K562 (cell line): ENCODE measurements at regions not wholly inside any gene's neighbourhood (a gene's known extent, or its start where the extent isn't known, plus 50 kb on each side); places are given as distances from the start of the nearest gene placed in this dataset.

Experiments
- ATAC-seq: fragments of 200-7000 bp; cut with Tn5 transposase; 3 replicates; pipeline ENCODE4 v1.9.1; 2020; ENCODE audit warnings: moderate library complexity
- BruUV-seq: library from RNA; stranded (reverse); fragments of 400-500 nt; replicated peaks from 2 replicates; lab custom pipeline; 2021; lab: Mats Ljungman, UMichigan
- CTCF ChIA-PET: fragments of 300-600 bp; formaldehyde crosslinking; extraction: SDS; loops from one replicate; lab custom pipeline; 2021; ENCODE audit warnings: low intra/inter-chr PET ratio; lab: Yijun Ruan, JAX
- POLR2A ChIA-PET: fragments of 300-600, 350-650 bp; sonication (Branson Sonifier 250); formaldehyde crosslinking; extraction: SDS; loops from one replicate; lab custom pipeline; 2021; ENCODE audit warnings: antibody characterized with exemption, inconsistent platforms; lab: Yijun Ruan, JAX
- DNase-seq, 4 experiments: peaks; one replicate each; pipeline versions ENCODE4 v3.0.0 to v3.0.0-alpha.2; 2011 to 2018; ENCODE audit warnings: low spot score in 3 of 4, mixed read lengths in 3 of 4; ENCODE audit errors: extremely low read depth in 1 of 4
- FAIRE-seq: peaks from 2 replicates; lab custom pipeline; 2011; peaks lifted over from hg19 to GRCh38; lab: Jason Lieb, UNC
- H2AFZ ChIP-seq: 2 replicates; pipeline ENCODE4 v1.6.0; 2011; ENCODE audit warnings: low read depth, low read length, control low read depth, inconsistent platforms
- H3K27ac ChIP-seq: fragments of 200-600 bp; 3 replicates; pipeline ENCODE4 v1.8.0; 2011; ENCODE audit warnings: low read depth, mild to moderate bottlenecking, control low read depth, inconsistent platforms, low read length, moderate library complexity, mixed read lengths; ENCODE audit errors: extremely low read depth
- H3K27me3 ChIP-seq, 2 experiments: fragments of 300-600 bp in 1 of 2; 2 replicates in 1 of 2; 3 replicates in 1 of 2; pipeline versions ENCODE4 v1.6.0 to v1.8.0; 2011; ENCODE audit warnings: inconsistent platforms in 2 of 2, low read length in 2 of 2, mild to moderate bottlenecking in 1 of 2, mixed read lengths in 1 of 2, moderate library complexity in 1 of 2; ENCODE audit not compliant: control insufficient read depth in 2 of 2, insufficient read depth in 2 of 2
- H3K36me3 ChIP-seq: fragments of 300-600 bp; 3 replicates; pipeline ENCODE4 v1.8.0; 2011; ENCODE audit warnings: mild to moderate bottlenecking, low read length, inconsistent platforms; ENCODE audit not compliant: control insufficient read depth, insufficient read depth
- H3K4me1 ChIP-seq, 2 experiments: fragments of 200-600 bp in 1 of 2; replicated peaks in 1 of 2; 2 replicates in 1 of 2; 3 replicates in 1 of 2; pipeline versions ENCODE4 v1.5.1 to v1.8.0; 2011; ENCODE audit warnings: inconsistent platforms in 2 of 2, low read length in 2 of 2, mild to moderate bottlenecking in 1 of 2, mixed read lengths in 1 of 2, moderate library complexity in 1 of 2; ENCODE audit not compliant: control insufficient read depth in 2 of 2, insufficient read depth in 2 of 2
- H3K4me2 ChIP-seq: 2 replicates; pipeline ENCODE4 v1.6.1; 2011; ENCODE audit warnings: low read length, control low read depth, inconsistent platforms, mixed read lengths; ENCODE audit not compliant: insufficient read depth
- H3K4me3 ChIP-seq: fragments of 200-600 bp; sonication (generic), shearing (Covaris generic); 2 replicates; pipeline ENCODE4 v1.5.1; 2016; ENCODE audit warnings: control low read depth, inconsistent platforms
- H3K79me2 ChIP-seq: fragments of 200-600 bp; 3 replicates; pipeline ENCODE4 v1.8.0; 2011; ENCODE audit warnings: low read length, inconsistent platforms; ENCODE audit not compliant: control insufficient read depth, insufficient read depth
- H3K9ac ChIP-seq, 2 experiments: 2 replicates each; pipeline versions ENCODE4 v1.6.0 to v1.6.1; 2011; ENCODE audit warnings: low read depth in 2 of 2, low read length in 2 of 2, control low read depth in 1 of 2, inconsistent platforms in 1 of 2, mild to moderate bottlenecking in 1 of 2, mixed read lengths in 1 of 2; ENCODE audit not compliant: insufficient read depth in 1 of 2
- H3K9me1 ChIP-seq: one replicate; pipeline ENCODE4 v1.6.0; 2011; ENCODE audit warnings: inconsistent platforms, mild to moderate bottlenecking, low read length, moderate library complexity; ENCODE audit not compliant: control insufficient read depth, insufficient read depth
- H3K9me3 ChIP-seq: replicated peaks from 2 replicates; pipeline ENCODE4 v1.5.1; 2011; ENCODE audit warnings: low read depth, low read length, inconsistent platforms; ENCODE audit not compliant: control insufficient read depth, insufficient read depth
- H4K20me1 ChIP-seq: replicated peaks from 2 replicates; pipeline ENCODE4 v1.6.1; 2011; ENCODE audit warnings: low read length, inconsistent platforms, mixed read lengths; ENCODE audit not compliant: control insufficient read depth, insufficient read depth
- ARNT ChIP-seq, 2 experiments: fragments of 450-650 bp; IDR thresholded peaks; 2 replicates each; pipeline ENCODE4 v1.6.1; 2016; ENCODE audit warnings: mild to moderate bottlenecking in 1 of 2
- BRCA1 ChIP-seq, 2 experiments: fragments of 450-650 bp in 1 of 2; sonication (generic) in 1 of 2; formaldehyde crosslinking in 1 of 2; IDR thresholded peaks; 2 replicates each; pipeline versions ENCODE4 v1.5.0 to v1.6.1; 2017 to 2020; ENCODE audit warnings: mild to moderate bottlenecking in 1 of 2, missing genetic modification reagents in 1 of 2
- HNRNPUL1 ChIP-seq: fragments of 200-400 bp; formaldehyde crosslinking; IDR thresholded peaks from 2 replicates; pipeline ENCODE4 v1.6.1; 2017; ENCODE audit warnings: low read length
- PHTF2 ChIP-seq: fragments of 250-450 bp; sonication (Bioruptor Pico); IDR thresholded peaks from 2 replicates; pipeline ENCODE4 v1.5.0; 2021; ENCODE audit warnings: mild to moderate bottlenecking
- RB1 ChIP-seq: fragments of 450-650 bp; IDR thresholded peaks from 2 replicates; pipeline ENCODE4 v1.6.1; 2017; ENCODE audit warnings: low read depth, mild to moderate bottlenecking
- RFX1 ChIP-seq: fragments of 450-650 bp; IDR thresholded peaks from 2 replicates; pipeline ENCODE4 v1.6.1; 2016; ENCODE audit warnings: mild to moderate bottlenecking, moderate library complexity
- SMAD2 ChIP-seq: fragments of 150-350 bp; IDR thresholded peaks from 2 replicates; pipeline ENCODE4 v1.6.1; 2014; ENCODE audit warnings: low read depth, mild to moderate bottlenecking, low read length
- SMARCA5 ChIP-seq: fragments of 450-650 bp; IDR thresholded peaks from 2 replicates; pipeline ENCODE4 v1.6.1; 2016
- TBL1XR1 ChIP-seq, 2 experiments: IDR thresholded peaks; 2 replicates each; pipeline ENCODE4 v1.6.1; 2012; ENCODE audit warnings: improper control_type of control experiment in 2 of 2, low read length in 2 of 2, mild to moderate bottlenecking in 1 of 2
- ZNF280A ChIP-seq: fragments of 450-650 bp; IDR thresholded peaks from 2 replicates; pipeline ENCODE4 v1.6.1; 2018; ENCODE audit warnings: mild to moderate bottlenecking, low read depth; ENCODE audit not compliant: partially characterized antibody
- WGBS: fragments of 100-300 bp; shearing (Covaris generic); methylation state at CpG from one replicate; pipeline ENCODE4 v1.1.6; 2016; ENCODE audit warnings: low coverage, mixed read lengths; ENCODE audit not compliant: insufficient coverage; ENCODE audit errors: missing lambda C conversion rate; 5-methylcytosine and 5-hydroxymethylcytosine counted together
- in situ Hi-C: fragments of 300-500 bp; cut with MboI; formaldehyde crosslinking; loops from 4 replicates; pipeline ENCODE4 v1.15.0; 2018; ENCODE audit warnings: inconsistent platforms, mixed read lengths
- intact Hi-C: fragments of 100-400 bp; cut with micrococcal nuclease; formaldehyde crosslinking; loops from 2 replicates; pipeline ENCODE4 v1.14.2; 2022

GRCh38 chr13:81637457-81637856, 1296.5 kb upstream of the SPRY2 start:
- ATAC-seq = no peak
- no peak for DNase-seq
- Histone ChIP-seq H3K9ac (no peak overlapping the region), H3K4me3 (no peak overlapping the region), H3K9me1 (no peaks in the 10 kb centered on the region), H3K79me2 (no peaks in the 10 kb centered on the region), H3K4me1 (no peaks in the 10 kb centered on the region), H3K4me2 (no peak overlapping the region), H3K36me3 (no peaks in the 10 kb centered on the region), H4K20me1 (no peaks in the 10 kb centered on the region), H3K27me3 (no peaks in the 10 kb centered on the region), H3K9me3 (no peaks in the 10 kb centered on the region), H3K27ac (no peak overlapping the region), H2AFZ (no peak overlapping the region)
- in situ Hi-C loops (no loop called here), intact Hi-C loops (no loop called here)
- BruUV-seq = no TSS peak
- POLR2A ChIA-PET = no interaction called here
- WGBS = 0% methylated on average over 2 of the region's 2 CpGs
- TF ChIP-seq ARNT (IDR thresholded peaks at IDR 0.05) (no peak), RB1 (no peak), ZNF280A (no peak), SMAD2 (no peak), SMARCA5 (no peak), RFX1 (no peak), PHTF2 (CRISPR knock-in tag) (no peak), BRCA1 (IDR thresholded peaks at IDR 0.05) (no peak), BRCA1 (CRISPR knock-in tag; IDR thresholded peaks at IDR 0.05) (no peak), HNRNPUL1 (no peak), TBL1XR1 (IDR thresholded peaks at IDR 0.05; ENCODE audit: low read length in 2 of 2) (no peak)
- no peak for FAIRE-seq
- CTCF ChIA-PET = no interaction called here
